GM21447 (cell line): ENCODE measurements at regions not wholly inside any gene's neighbourhood (a gene's known extent, or its start where the extent isn't known, plus 50 kb on each side); places are given as distances from the start of the nearest gene placed in this dataset.
"Not testable (repeated sequence)": the region's sequence is repeated elsewhere in the genome, so short reads cannot be mapped to it uniquely, and the experiment has no call there.

Experiments used
- ATAC-seq: cut with Tn5 transposase; IDR thresholded peaks from one replicate; pipeline ENCODE4 v1.9.1; 2021; ENCODE audit not compliant: unreplicated experiment

DNA sequence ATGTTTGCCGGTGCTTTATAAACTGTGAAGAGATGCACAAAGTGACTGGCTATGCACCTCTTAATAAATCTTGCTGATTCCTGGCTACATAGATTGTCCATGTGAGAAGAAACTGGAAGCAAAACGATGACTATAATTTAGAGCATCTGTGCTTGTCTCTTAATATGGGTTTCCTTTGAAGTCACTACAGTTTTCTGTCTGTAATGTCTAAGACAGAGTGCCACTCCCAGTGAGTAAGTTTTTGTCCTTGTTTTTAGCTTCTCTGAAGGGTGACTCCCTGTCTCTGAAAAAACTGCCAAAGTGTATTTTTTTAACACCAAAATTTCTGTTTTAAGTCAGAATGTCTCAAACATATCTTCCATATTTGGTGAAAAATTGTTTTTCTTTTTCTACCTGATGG is 175.1 kb downstream of the FASLG start:
- ATAC-seq: no peak

DNA sequence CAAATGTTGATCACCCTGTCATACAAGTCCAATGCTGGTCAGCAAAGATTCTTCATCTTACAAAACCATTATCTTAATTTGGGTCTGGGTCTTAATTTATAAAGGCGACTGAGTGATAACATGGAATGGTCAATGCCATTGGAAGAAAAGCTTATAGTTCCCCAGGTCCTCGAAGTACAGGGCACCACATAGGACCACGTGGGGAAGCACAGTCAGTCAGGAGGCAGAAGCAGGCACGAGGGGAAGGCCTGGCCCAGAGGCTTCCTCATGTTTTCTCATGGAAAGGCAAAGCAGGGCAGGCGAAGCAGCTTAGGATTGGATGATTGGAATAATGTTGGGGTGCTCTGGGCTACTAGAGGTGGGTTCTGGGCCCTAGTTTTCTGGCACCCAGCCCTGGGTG is 175.7 kb downstream of the FASLG start:
- ATAC-seq: no peak

DNA sequence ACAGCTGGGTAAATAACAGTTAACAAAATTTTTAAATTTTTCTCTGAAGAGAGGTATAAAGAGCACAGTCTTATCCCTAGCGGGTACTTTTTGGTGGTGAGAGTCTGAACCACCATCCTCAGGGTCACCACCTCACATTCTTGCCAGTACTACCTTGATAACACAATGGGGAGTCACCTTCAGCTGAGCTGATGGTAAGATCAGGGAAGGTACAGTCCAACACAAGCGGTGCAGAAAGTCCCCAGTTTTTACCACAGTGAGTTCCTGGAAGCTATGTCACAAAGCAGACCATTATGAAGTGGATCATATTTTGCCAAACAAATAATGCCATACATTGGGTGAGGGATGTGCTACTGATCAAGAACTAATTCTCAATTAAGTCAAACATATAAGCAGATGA is 176.9 kb downstream of the FASLG start:
- ATAC-seq: no peak

DNA sequence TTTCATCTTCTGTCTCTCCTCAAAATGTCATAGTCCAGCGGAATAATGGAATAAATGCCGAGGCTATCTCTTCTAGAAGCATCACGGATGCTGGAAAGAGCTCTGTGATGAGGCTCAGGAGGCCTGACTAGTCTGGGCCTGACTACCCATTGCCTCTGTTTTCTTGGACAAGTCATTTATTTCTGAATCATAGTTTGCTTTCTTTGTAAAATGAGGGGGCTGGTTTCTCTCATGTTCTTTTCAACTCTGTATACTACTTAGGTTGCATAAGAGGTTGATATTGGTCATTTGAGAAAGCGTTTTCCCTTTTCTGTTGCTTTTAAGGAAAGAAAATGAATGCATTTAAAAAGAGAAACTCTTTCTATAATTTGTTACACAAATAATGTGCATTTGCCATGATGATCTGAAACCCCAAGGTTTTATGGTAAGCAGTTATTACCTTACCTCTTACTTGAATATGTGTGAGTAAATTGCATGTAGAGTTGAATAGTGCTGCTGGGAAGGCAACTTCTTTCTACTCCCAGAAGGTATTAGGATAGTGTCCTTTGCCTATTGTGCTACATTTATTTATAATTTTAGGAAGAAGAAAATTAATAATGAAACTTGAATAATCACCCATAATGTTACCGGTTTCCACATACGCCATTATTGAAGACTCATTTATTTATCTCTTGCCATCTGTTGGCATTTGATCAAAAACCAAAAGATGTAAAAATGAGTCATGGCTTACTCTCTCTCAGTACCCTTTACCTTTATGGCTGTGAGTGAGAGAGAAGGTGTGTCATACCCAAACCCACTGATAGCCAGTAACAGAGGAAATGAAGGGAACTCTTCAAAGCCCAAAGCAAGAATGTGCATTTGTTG is 179.1 kb downstream of the FASLG start:
- ATAC-seq: no peak

- ATAC-seq: no peak
Observed at GRCh38 chr1:172838680-172839313, 179.9 kb downstream of the FASLG start.

DNA sequence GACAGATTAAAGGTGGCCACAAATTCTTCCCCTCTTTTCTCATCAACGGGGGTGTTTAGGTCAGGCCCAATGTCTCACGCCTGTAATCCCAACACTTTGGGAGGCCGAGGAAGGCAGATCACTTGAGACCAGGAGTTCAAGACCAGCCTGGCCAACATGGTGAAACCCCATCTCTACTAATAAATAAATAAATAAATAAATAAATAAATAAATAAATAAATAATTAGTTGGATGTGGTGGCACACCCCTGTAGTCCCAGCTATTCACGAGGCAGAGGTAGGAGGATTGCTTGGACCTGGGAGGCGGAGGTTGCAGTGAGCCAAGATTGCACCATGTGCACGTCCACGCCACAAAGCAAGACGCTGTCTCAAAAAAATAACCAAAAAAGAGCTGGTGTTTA is 180.7 kb downstream of the FASLG start:
- not testable (repeated sequence) for ATAC-seq

DNA sequence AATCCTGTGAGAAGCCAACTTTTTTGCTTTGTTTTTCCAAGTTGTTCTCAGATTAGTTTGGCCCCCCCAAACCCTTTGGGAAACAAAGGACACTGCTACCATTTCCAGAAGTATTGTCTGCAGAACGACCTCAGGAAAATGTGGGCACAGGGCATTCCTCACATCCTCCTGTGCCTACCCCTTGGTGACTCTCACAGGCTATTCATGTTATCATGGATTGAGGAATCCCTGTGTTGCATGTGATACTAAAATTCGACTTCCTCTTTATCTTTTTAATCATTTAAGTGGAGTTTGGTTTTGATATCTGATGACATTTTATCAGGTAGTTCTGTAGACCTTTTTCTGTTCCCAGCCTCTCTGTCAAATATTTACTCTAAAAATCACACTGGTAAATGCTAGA is 184.5 kb downstream of the FASLG start:
- no peak for ATAC-seq

DNA sequence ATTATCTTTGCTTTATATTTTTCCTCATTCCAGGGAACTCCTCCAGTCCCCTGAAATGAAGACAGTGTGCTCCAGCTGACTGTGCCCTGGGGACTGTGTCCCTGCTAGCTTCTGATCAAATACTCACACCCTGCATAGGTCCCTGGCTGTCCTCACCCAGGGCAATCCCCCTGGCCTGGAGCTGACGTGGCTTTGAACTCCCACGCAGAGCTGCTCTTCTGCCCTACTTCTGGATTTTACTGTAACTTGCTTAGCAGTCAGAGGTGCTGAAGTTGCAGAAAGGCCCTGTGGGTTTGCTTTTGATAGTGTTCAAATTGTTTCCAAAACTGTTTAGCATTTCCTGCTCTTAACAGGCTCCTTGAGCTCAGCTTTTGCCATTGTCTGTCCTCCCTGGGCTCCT is 186.5 kb downstream of the FASLG start:
- no peak for ATAC-seq

GRCh38 chr1:172845865-172846264 is 187.0 kb downstream of the FASLG start:
- no peak for ATAC-seq

- not testable (repeated sequence) for ATAC-seq
Observed at GRCh38 chr1:172847814-172848213, 188.9 kb downstream of the FASLG start.

GRCh38 chr1:172849653-172850052 is 190.8 kb downstream of the FASLG start:
- ATAC-seq: no peak

- ATAC-seq: no peak
Observed at GRCh38 chr1:172851077-172851476, 192.2 kb downstream of the FASLG start.

GRCh38 chr1:172851856-172852255 is 193.0 kb downstream of the FASLG start:
- ATAC-seq: no peak

DNA sequence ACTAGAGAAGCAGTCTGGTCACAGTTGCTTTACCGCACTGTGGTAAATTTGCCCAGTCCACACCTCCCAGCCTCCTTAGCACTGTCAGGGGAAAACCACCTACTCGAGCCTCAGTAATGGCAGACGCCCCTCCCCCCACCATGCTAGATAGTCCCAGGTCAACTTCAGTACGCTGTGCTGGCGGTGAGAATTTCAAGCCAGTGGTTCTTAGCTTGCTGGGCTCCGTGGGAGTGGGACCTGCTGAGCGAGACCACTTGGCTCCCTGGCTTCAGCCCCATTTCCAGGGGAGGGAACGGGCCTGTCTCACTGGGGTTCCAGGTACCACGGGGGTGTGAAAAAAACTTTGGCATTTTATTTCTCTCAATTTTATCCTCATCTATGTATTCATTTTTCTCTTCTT is 194.8 kb downstream of the TNFSF18 start:
- ATAC-seq: not testable (repeated sequence)

DNA sequence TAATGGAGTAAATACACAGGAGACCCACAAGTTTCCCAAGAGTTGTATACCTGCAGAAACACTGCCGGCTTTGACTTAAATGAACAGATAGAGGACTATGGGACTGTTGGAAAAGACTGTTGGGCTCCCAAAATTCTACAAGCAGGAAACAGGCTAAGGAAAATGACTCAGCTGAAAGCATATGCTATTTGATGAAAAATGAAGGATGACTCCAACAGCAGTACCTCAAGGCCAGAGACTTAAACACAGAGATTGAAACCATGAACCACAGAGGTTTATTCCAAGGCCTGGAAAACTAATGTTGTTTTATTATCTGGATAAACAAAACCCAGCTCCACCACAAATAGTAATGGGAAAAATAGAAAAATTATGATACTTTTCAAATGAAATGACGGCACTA is 187.7 kb downstream of the TNFSF18 start:
- no peak for ATAC-seq

GRCh38 chr1:172867216-172867818 is 183.4 kb downstream of the TNFSF18 start:
- no peak for ATAC-seq

DNA sequence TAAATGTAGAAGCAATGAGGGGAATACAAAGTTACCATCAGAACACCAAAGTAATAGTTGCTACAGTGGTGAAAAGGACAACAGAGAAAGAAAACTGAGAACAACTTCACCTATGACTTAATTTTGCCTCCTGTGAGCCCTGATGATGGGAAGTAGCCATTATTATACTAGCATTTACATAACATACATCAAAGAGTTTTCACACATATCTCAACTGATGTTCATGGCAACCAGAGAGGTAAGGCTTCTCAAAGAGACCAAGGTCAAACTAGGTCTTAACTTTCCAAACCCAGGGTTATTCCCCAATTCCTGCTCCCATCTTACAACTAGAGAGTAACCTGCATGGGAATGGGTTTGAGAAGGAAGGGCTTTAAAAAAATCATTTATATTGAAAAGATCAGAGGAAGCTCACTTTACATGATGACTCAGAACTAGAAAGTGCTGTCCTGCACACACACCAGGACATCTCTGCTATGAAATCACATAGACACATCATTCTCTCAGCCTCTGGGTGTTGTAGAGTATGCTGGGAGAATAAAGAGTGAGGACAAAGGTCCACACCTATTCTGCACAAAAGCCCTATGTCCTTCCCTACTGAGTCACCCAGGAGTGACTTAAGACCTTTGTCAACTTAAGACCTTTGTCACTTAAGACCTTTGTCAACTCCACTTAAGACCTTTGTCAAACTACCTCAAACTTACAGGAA is 179.7 kb downstream of the TNFSF18 start:
- no peak for ATAC-seq

DNA sequence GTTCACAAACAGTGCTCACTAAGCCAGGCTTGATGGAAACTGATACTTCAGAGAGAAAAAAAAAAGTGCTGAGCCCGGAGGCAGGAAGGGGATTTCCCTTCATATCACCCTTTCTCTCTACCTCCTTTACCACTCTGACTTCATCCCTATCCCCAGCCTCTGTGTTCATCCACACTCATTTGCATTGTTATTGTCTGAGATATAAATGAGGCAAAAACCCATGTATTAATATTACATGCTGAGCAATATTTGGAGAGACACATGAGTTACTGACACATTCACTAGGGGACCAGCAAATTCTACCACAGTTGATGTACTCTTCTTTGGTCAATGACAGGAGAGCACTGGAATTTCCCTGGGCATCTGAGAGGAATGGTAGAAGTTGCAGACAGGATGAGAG is 175.8 kb downstream of the TNFSF18 start:
- no peak for ATAC-seq

DNA sequence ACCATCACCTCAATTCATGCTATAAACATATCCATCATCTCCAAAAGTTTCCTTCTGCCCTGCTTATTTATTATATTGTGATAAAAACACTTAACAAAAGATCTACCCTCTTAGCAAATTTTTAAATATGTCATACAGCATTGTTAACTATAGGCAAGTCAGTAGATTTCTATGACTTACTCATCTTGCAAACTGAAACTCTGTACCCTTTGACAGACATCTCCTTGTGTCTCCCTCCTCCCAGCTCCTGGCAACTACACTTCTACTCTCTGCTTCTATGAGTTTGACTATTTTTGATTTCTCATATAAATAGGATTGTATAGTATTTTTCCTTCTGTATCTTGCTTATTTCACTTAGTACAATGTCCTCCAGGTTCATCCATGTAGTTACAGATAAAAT is 174.8 kb downstream of the TNFSF18 start:
- no peak for ATAC-seq

- no peak for ATAC-seq
Observed at GRCh38 chr1:172882385-172882784, 168.4 kb downstream of the TNFSF18 start.

DNA sequence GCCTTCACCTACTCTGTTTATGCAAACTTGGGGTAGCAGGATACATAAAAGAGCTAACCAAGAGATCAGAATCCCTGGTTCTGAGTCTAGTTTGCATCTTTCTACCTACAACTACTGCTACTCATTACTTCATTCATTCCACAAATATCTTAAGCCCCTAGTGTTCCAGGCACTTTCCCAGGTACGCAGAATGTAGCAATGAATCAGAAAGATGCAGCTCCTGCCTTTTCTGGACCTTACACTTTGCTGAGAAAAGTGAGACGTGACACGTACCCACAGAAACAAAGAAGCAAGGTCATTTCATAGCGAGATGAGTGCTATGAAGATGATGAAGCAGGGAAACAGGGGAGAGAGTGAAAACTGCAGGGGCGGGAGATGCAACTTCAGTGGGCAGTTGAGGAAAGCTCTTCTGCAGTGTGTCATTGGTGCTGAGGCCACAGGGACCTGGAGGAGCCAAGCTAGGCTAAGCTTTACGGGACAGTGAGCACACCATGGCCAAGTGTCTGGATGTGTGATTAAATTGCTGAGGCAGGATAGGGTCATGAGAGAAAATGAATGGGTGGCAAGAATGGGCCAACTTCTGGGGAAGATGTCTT is 167.9 kb downstream of the TNFSF18 start:
- no peak for ATAC-seq
